ENCODE measurements at regions not wholly inside any gene's neighbourhood (a gene's known extent, or its start where the extent isn't known, plus 50 kb on each side); places are given as distances from the start of the nearest gene placed in this dataset.
A peak's percentile ranks its signal among the peaks of the same experiment; 100 is the strongest.

GRCh38 chr10:116792817-116793216 is 50.5 kb upstream of the HSPA12A start:
- DNase-seq: no peak
- ATAC-seq: no peak

- ATAC-seq (peak; percentile 14), DNase-seq (no peak)
Observed at GRCh38 chr10:116796469-116796868, 52.8 kb upstream of the ENO4 start.

GRCh38 chr10:116796910-116797513 is 52.3 kb upstream of the ENO4 start:
- peak; percentile 74 for ATAC-seq
- DNase-seq: peak; percentile 81

- no peak for ATAC-seq
- DNase-seq: no peak
Observed at GRCh38 chr10:116798859-116799258, 50.4 kb upstream of the ENO4 start.

Data from stimulated activated naive CD8-positive, alpha-beta T cell treated with anti-CD3 and anti-CD28 coated beads, Interleukin-15, Interleukin-2, amounts not matched to agents 100 U/mL and 50 U/mL, for 24 hours (primary cell).